Stomach smooth muscle (tissue), 2 donors: ENCODE measurements at regions not wholly inside any gene's neighbourhood (a gene's known extent, or its start where the extent isn't known, plus 50 kb on each side); places are given as distances from the start of the nearest gene placed in this dataset.

Source experiments
- H3K27ac ChIP-seq: one replicate; pipeline ENCODE4 v1.7.0; 2013; ENCODE audit warnings: mild to moderate bottlenecking, low read length, inconsistent platforms
- H3K27me3 ChIP-seq, 2 donors: one replicate each; pipeline ENCODE4 v1.7.0; 2013; ENCODE audit warnings: low read length in 2 of 2; ENCODE audit not compliant: insufficient read depth in 2 of 2, control insufficient read depth in 1 of 2
- H3K36me3 ChIP-seq, 2 donors: one replicate each; pipeline ENCODE4 v1.7.0; 2013; ENCODE audit warnings: low read length in 2 of 2; ENCODE audit not compliant: control insufficient read depth in 2 of 2, insufficient read depth in 2 of 2
- H3K4me1 ChIP-seq: one replicate; pipeline ENCODE4 v1.7.0; 2013; ENCODE audit warnings: low read length; ENCODE audit not compliant: control insufficient read depth, insufficient read depth
- H3K4me3 ChIP-seq, 2 donors: one replicate each; pipeline ENCODE4 v1.7.0; 2013; ENCODE audit warnings: low read length in 2 of 2
- H3K9ac ChIP-seq, 2 donors: one replicate each; pipeline ENCODE4 v1.7.0; 2013; ENCODE audit warnings: low read length in 2 of 2, mild to moderate bottlenecking in 1 of 2
- H3K9me3 ChIP-seq, 2 donors: one replicate each; pipeline ENCODE4 v1.7.0; 2013; ENCODE audit warnings: low read length in 2 of 2; ENCODE audit not compliant: control insufficient read depth in 2 of 2
- donor health status: healthy.
- donor health status: Pancreatic carcinoma.

GRCh38 chr4:173859091-173859713, 329.2 kb upstream of the HAND2 start:
- Histone ChIP-seq H3K9ac (no peak overlapping the region), H3K9me3 (peaks cover 0 to 1% of the 10 kb centered on the region in 2 donors), H3K36me3 (no peaks in the 10 kb centered on the region), H3K27ac (no peak overlapping the region), H3K27me3 (no peaks in the 10 kb centered on the region), H3K4me3 (no peak overlapping the region), H3K4me1 (no peaks in the 10 kb centered on the region)

DNA sequence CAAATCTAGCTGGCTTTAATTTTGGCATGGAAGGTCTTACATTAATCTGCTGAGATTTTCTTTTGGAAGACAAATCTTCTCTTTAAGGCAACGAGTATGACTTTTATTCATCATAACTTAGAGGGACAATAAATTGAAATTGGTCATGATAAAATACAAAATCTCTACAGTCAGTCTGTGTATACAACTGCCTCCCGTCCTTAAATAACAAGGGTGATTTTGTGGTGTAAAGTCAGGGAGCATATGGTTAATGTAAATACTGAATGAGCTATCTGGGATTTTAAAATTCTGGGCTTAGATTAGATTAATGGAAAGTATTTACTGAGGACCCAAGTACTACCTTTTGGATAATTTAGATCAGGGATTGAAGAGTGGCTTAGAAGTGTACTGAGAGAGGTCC, 328.4 kb upstream of the HAND2 start:
- Histone ChIP-seq H3K27ac (no peak overlapping the region), H3K9ac (no peak overlapping the region), H3K36me3 (no peaks in the 10 kb centered on the region), H3K4me1 (no peaks in the 10 kb centered on the region), H3K9me3 (no peaks in the 10 kb centered on the region), H3K4me3 (no peak overlapping the region), H3K27me3 (no peaks in the 10 kb centered on the region)

- no peaks in the 10 kb centered on the region for H3K36me3 ChIP-seq
- no peak overlapping the region for H3K27ac ChIP-seq
- H3K27me3 ChIP-seq, result no peaks in the 10 kb centered on the region
- H3K9me3 ChIP-seq, result no peaks in the 10 kb centered on the region
- H3K4me1 ChIP-seq, result no peaks in the 10 kb centered on the region
- H3K4me3 ChIP-seq, result no peak overlapping the region
- no peak overlapping the region for H3K9ac ChIP-seq
Measured at GRCh38 chr4:173857828-173858227, 327.8 kb upstream of the HAND2 start.

DNA sequence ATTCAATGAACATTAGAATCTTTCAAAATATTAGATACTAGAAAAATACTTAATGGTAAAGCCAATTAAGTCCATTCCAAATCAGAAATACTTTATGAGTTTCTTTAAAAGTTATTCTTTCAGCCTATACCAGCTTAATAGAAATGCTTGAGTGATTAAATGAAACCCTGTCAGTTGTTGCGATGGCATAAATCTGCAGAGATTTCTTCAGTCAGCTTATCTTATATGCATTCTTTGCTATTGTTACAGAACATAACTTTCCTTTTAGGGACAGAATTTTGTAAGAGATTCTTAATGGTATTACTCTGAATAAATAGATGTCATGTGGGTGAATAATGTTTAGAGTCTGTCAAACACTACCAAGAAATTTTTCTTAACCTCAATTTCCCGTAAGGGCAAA, 325.0 kb upstream of the HAND2 start:
- H3K27me3 ChIP-seq, result no peaks in the 10 kb centered on the region
- no peak overlapping the region for H3K4me3 ChIP-seq
- H3K4me1 ChIP-seq, result no peaks in the 10 kb centered on the region
- H3K9ac ChIP-seq, result no peak overlapping the region
- H3K9me3 ChIP-seq, result no peaks in the 10 kb centered on the region
- H3K36me3 ChIP-seq, result no peaks in the 10 kb centered on the region
- no peak overlapping the region for H3K27ac ChIP-seq

GRCh38 chr4:173852775-173853174, 322.7 kb upstream of the HAND2 start:
- Histone ChIP-seq H3K4me1 (no peaks in the 10 kb centered on the region), H3K9ac (no peak overlapping the region), H3K27ac (no peak overlapping the region), H3K4me3 (no peak overlapping the region), H3K9me3 (no peaks in the 10 kb centered on the region), H3K27me3 (no peaks in the 10 kb centered on the region), H3K36me3 (no peaks in the 10 kb centered on the region)

GRCh38 chr4:173845580-173845979, 315.6 kb upstream of the HAND2 start:
- Histone ChIP-seq H3K27ac (no peak overlapping the region), H3K9me3 (peaks cover 0 to 2% of the 10 kb centered on the region in 2 donors), H3K27me3 (no peaks in the 10 kb centered on the region), H3K36me3 (no peaks in the 10 kb centered on the region), H3K4me1 (no peaks in the 10 kb centered on the region), H3K4me3 (no peak overlapping the region), H3K9ac (no peak overlapping the region)

GRCh38 chr4:173839865-173840264, 309.8 kb upstream of the HAND2 start:
- Histone ChIP-seq H3K27me3 (no peaks in the 10 kb centered on the region), H3K4me3 (no peak overlapping the region), H3K27ac (no peak overlapping the region), H3K9me3 (peaks cover 0 to 2% of the 10 kb centered on the region in 2 donors), H3K9ac (no peak overlapping the region), H3K4me1 (no peaks in the 10 kb centered on the region), H3K36me3 (no peaks in the 10 kb centered on the region)

DNA sequence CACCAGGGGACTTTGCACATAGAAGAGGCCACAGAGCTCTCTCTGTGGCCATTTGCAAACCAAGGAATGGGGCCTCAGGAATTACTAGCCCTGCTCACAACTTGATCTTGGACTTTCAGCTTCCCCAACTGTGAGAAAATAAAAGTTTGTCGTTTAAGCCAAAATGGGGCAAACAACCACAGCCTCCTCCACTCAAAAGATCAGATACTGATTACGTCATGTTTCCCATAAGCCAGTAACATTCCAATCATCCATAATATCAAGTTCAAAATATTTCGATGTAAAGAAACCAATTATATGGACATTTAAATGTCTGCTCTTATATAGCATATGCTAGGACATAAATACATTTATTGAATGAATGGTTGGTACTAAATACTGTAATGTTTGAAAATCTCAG, 307.5 kb upstream of the HAND2 start:
- Histone ChIP-seq H3K9ac (no peak overlapping the region), H3K27me3 (no peaks in the 10 kb centered on the region), H3K4me3 (no peak overlapping the region), H3K4me1 (no peaks in the 10 kb centered on the region), H3K9me3 (peaks cover 0 to 2% of the 10 kb centered on the region in 2 donors), H3K27ac (no peak overlapping the region), H3K36me3 (no peaks in the 10 kb centered on the region)

- H3K27ac ChIP-seq, result no peak overlapping the region
- no peak overlapping the region for H3K9ac ChIP-seq
- no peaks in the 10 kb centered on the region for H3K4me1 ChIP-seq
- H3K36me3 ChIP-seq, result no peaks in the 10 kb centered on the region
- H3K27me3 ChIP-seq, result no peaks in the 10 kb centered on the region
- H3K9me3 ChIP-seq, result no peaks in the 10 kb centered on the region
- no peak overlapping the region for H3K4me3 ChIP-seq
Measured at GRCh38 chr4:173835903-173836302, 305.9 kb upstream of the HAND2 start.

GRCh38 chr4:173834151-173834550, 304.1 kb upstream of the HAND2 start:
- H3K4me3 ChIP-seq, result no peak overlapping the region
- no peaks in the 10 kb centered on the region for H3K27me3 ChIP-seq
- no peaks in the 10 kb centered on the region for H3K4me1 ChIP-seq
- no peaks in the 10 kb centered on the region for H3K9me3 ChIP-seq
- no peak overlapping the region for H3K9ac ChIP-seq
- no peak overlapping the region for H3K27ac ChIP-seq
- H3K36me3 ChIP-seq, result no peaks in the 10 kb centered on the region

DNA sequence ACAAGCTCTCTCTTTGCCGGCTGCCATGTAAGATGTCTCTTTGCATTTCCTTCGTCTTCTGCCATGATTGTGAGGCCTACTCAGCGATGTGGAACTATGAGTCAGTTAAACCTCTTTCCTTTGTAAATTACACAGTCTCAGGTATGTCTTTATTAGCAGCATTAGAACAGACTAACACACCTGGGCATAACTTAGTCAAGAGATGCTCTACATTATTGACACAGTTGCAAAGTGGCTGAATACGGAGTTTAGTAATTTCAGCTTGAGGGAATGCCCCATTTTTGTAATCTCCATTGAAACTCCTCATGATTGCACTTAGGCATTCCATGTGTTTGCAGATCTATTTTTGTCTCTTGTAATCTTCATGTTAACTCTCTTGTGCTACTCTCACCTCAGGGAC, 299.5 kb upstream of the HAND2 start:
- H3K4me1 ChIP-seq, result no peaks in the 10 kb centered on the region
- no peak overlapping the region for H3K27ac ChIP-seq
- no peaks in the 10 kb centered on the region for H3K27me3 ChIP-seq
- H3K4me3 ChIP-seq, result no peak overlapping the region
- no peak overlapping the region for H3K9ac ChIP-seq
- H3K9me3 ChIP-seq, result no peaks in the 10 kb centered on the region
- H3K36me3 ChIP-seq, result no peaks in the 10 kb centered on the region
